HepG2 (cell line): ENCODE measurements at regions not wholly inside any gene's neighbourhood (a gene's known extent, or its start where the extent isn't known, plus 50 kb on each side); places are given as distances from the start of the nearest gene placed in this dataset.

Source experiments
- ATAC-seq: fragments of 200-7000 bp; cut with Tn5 transposase; 3 replicates; pipeline ENCODE4 v1.9.1; 2020; ENCODE audit warnings: mild to moderate bottlenecking, moderate library complexity
- BruUV-seq: library from RNA; stranded (reverse); fragments of 400-500 nt; replicated peaks from 2 replicates; lab custom pipeline; 2021; lab: Mats Ljungman, UMichigan
- CTCF ChIA-PET: fragments of 300-600 bp; formaldehyde crosslinking; extraction: SDS; loops from one replicate; lab custom pipeline; 2021; ENCODE audit warnings: low total read pairs, inconsistent platforms, low intra/inter-chr PET ratio; lab: Yijun Ruan, JAX
- POLR2A ChIA-PET: fragments of 350-600 bp; sonication (Branson Sonifier 250); formaldehyde crosslinking; loops from one replicate; lab custom pipeline; 2020; ENCODE audit warnings: antibody characterized with exemption, inconsistent platforms; lab: Yijun Ruan, JAX
- DNase-seq: peaks from one replicate; pipeline ENCODE4 v3.0.0-alpha.2; 2015; ENCODE audit warnings: low spot score
- FAIRE-seq: peaks from 3 replicates; lab custom pipeline; 2011; peaks lifted over from hg19 to GRCh38; lab: Jason Lieb, UNC
- H2AFZ ChIP-seq: one replicate; pipeline ENCODE4 v1.6.1; 2011; ENCODE audit warnings: low read length, inconsistent platforms
- H3K27ac ChIP-seq: fragments of 300-600 bp; 3 replicates; pipeline ENCODE4 v1.8.0; 2011; ENCODE audit warnings: mixed run types, mild to moderate bottlenecking, mixed read lengths, low read length, inconsistent platforms; ENCODE audit not compliant: insufficient read depth; ENCODE audit errors: extremely low read length
- H3K27me3 ChIP-seq, 2 experiments: fragments of 200-600 bp in 1 of 2; 2 replicates in 1 of 2; 3 replicates in 1 of 2; pipeline versions ENCODE4 v1.6.0 to v1.8.0; 2011; ENCODE audit warnings: low read length in 2 of 2, mild to moderate bottlenecking in 2 of 2, moderate library complexity in 2 of 2, inconsistent platforms in 1 of 2; ENCODE audit not compliant: insufficient read depth in 2 of 2, control insufficient read depth in 1 of 2
- H3K36me3 ChIP-seq, 2 experiments: fragments of 200-600 bp in 1 of 2; replicated peaks in 1 of 2; 2 replicates in 1 of 2; 3 replicates in 1 of 2; pipeline versions ENCODE4 v1.5.1 to v1.8.0; 2011; ENCODE audit warnings: low read length in 2 of 2, inconsistent platforms in 1 of 2; ENCODE audit not compliant: insufficient read depth in 2 of 2, control insufficient read depth in 1 of 2
- H3K4me1 ChIP-seq: 2 replicates; pipeline ENCODE4 v1.5.1; 2012; ENCODE audit warnings: low read length, inconsistent platforms; ENCODE audit not compliant: insufficient read depth
- H3K4me2 ChIP-seq: 2 replicates; pipeline ENCODE4 v1.6.0; 2011; ENCODE audit warnings: low read depth, low read length, inconsistent platforms
- H3K4me3 ChIP-seq, 3 experiments: fragments of 200-600 bp in 1 of 3; sonication (generic), shearing (Covaris generic) in 1 of 3; replicated peaks in 1 of 3; 2 replicates each; pipeline ENCODE4 v1.5.1; 2011 to 2016; ENCODE audit warnings: low read length in 3 of 3, inconsistent platforms in 2 of 3, low read depth in 2 of 3, mild to moderate bottlenecking in 2 of 3, control low read depth in 1 of 3, mixed read lengths in 1 of 3; ENCODE audit not compliant: insufficient read depth in 1 of 3
- H3K79me2 ChIP-seq: one replicate; pipeline ENCODE4 v1.6.1; 2011; ENCODE audit warnings: low read length, inconsistent platforms; ENCODE audit not compliant: insufficient read depth
- H3K9ac ChIP-seq: 2 replicates; pipeline ENCODE4 v1.6.0; 2011; ENCODE audit warnings: mild to moderate bottlenecking, low read depth, low read length, inconsistent platforms; ENCODE audit not compliant: insufficient read depth
- H3K9me3 ChIP-seq: 2 replicates; pipeline ENCODE4 v1.5.1; 2012; ENCODE audit warnings: mild to moderate bottlenecking, low read length
- H4K20me1 ChIP-seq: 2 replicates; pipeline ENCODE4 v1.6.0; 2011; ENCODE audit warnings: inconsistent platforms, mild to moderate bottlenecking, low read length, moderate library complexity; ENCODE audit not compliant: insufficient read depth
- MNT ChIP-seq: fragments of 450-650 bp; IDR thresholded peaks from 2 replicates; pipeline ENCODE4 v1.6.1; 2016
- ZNF160 ChIP-seq: sonication (generic); formaldehyde crosslinking; IDR thresholded peaks from 2 replicates; pipeline ENCODE4 v1.8.0; 2022; ENCODE audit warnings: mild to moderate bottlenecking, inconsistent platforms, missing genetic modification reagents
- ZNF317 ChIP-seq: sonication (generic); formaldehyde crosslinking; IDR thresholded peaks from 2 replicates; pipeline ENCODE4 v1.5.0; 2020; ENCODE audit warnings: mild to moderate bottlenecking, missing genetic modification reagents
- ZNF354B ChIP-seq: sonication (generic); formaldehyde crosslinking; IDR thresholded peaks from 2 replicates; pipeline ENCODE4 v1.8.0; 2022; ENCODE audit warnings: mild to moderate bottlenecking, missing genetic modification reagents
- WGBS: methylation state at CpG from one replicate; pipeline ENCODE4 v1.1.6; 2017; ENCODE audit warnings: low lambda C conversion rate; 5-methylcytosine and 5-hydroxymethylcytosine counted together
- in situ Hi-C: cut with HindIII; loops from 2 replicates; pipeline ENCODE4 v1.10.0; 2017; ENCODE audit warnings: low pct_unique_long_range_greater_than_20kb; ENCODE audit not compliant: extremely low pct_ligation_motif_present
- intact Hi-C: fragments of 100-400 bp; cut with micrococcal nuclease; formaldehyde crosslinking; loops from one replicate; pipeline ENCODE4 v1.10.0; 2022; ENCODE audit not compliant: unreplicated experiment

- WGBS = 3% methylated on average over 2 of the region's 2 CpGs
- no TSS peak for BruUV-seq
These were observed 321.3 kb upstream of the LMO3 start for GRCh38 chr12:16927259-16927658.

GRCh38 chr12:16920451-16920850 is 314.5 kb upstream of the LMO3 start:
- WGBS = 0% methylated on average over 1 of the region's 1 CpG
- Histone ChIP-seq H3K79me2 (no peaks in the 10 kb centered on the region), H3K9ac (no peak overlapping the region), H3K27ac (no peak overlapping the region), H4K20me1 (no peaks in the 10 kb centered on the region), H3K4me1 (no peaks in the 10 kb centered on the region), H3K4me2 (no peak overlapping the region), H3K9me3 (peaks cover 81% of the 10 kb centered on the region), H3K36me3 (no peaks in the 10 kb centered on the region), H3K27me3 (no peaks in the 10 kb centered on the region), H3K4me3 (no peak overlapping the region), H2AFZ (no peak overlapping the region)
- FAIRE-seq (no peak), DNase-seq (no peak), ATAC-seq (no peak)
- ChIA-PET POLR2A (no interaction called here), CTCF (no interaction called here)
- in situ Hi-C loops = no loop called here
- no TSS peak for BruUV-seq
- TF ChIP-seq ZNF317 (CRISPR knock-in tag) = peak; percentile 97
- TF ChIP-seq MNT = no peak
- intact Hi-C loops = no loop called here

More at GRCh38 chr12:16927259-16927658, 321.3 kb upstream of the LMO3 start:
- H3K27ac ChIP-seq = no peak overlapping the region
- H3K4me1 ChIP-seq = no peaks in the 10 kb centered on the region
- H3K27me3 ChIP-seq = no peaks in the 10 kb centered on the region
- in situ Hi-C loops (no loop called here), intact Hi-C loops (no loop called here)
- POLR2A ChIA-PET = no interaction called here
- ATAC-seq = no peak
- H3K9me3 ChIP-seq = peaks cover 36% of the 10 kb centered on the region
- H3K79me2 ChIP-seq = no peaks in the 10 kb centered on the region
- no peak overlapping the region for H3K4me2 ChIP-seq
- H3K36me3 ChIP-seq = no peaks in the 10 kb centered on the region
- H3K9ac ChIP-seq = no peak overlapping the region
- H2AFZ ChIP-seq = no peak overlapping the region
- no peak for TF ChIP-seq ZNF354B (CRISPR knock-in tag)
- TF ChIP-seq ZNF160 (CRISPR knock-in tag) = peak; percentile 97
- no peak for DNase-seq
- CTCF ChIA-PET = no interaction called here
- FAIRE-seq = no peak
- H4K20me1 ChIP-seq = no peaks in the 10 kb centered on the region
- no peak overlapping the region for H3K4me3 ChIP-seq
